Progenitor cell of endocrine pancreas (in vitro differentiated cells): ENCODE measurements at regions not wholly inside any gene's neighbourhood (a gene's known extent, or its start where the extent isn't known, plus 50 kb on each side); places are given as distances from the start of the nearest gene placed in this dataset.

Experiments
- DNase-seq: peaks from one replicate; pipeline ENCODE4 v3.0.0; 2021; ENCODE audit warnings: low spot score; ENCODE audit not compliant: unreplicated experiment
- H3K27ac Mint-ChIP-seq: 2 replicates; pipeline ENCODE4 v1.8.0; 2021; ENCODE audit warnings: mild to moderate bottlenecking, moderate library complexity, mixed read lengths
- H3K27me3 Mint-ChIP-seq: 2 replicates; pipeline ENCODE4 v1.8.0; 2021; ENCODE audit warnings: mixed read lengths
- H3K36me3 Mint-ChIP-seq: 2 replicates; pipeline ENCODE4 v1.8.0; 2022; ENCODE audit warnings: mixed read lengths; ENCODE audit not compliant: insufficient read depth
- H3K4me1 Mint-ChIP-seq: 2 replicates; pipeline ENCODE4 v1.8.0; 2021; ENCODE audit warnings: low read depth, mixed read lengths
- H3K4me3 Mint-ChIP-seq: 2 replicates; pipeline ENCODE4 v1.8.0; 2021; ENCODE audit warnings: low read depth, mild to moderate bottlenecking, moderate library complexity, mixed read lengths
- H3K9me3 Mint-ChIP-seq: 2 replicates; pipeline ENCODE4 v1.8.0; 2021; ENCODE audit warnings: low read depth, mixed read lengths
- TF ChIP-seq, protein P1 (sequence below): fragments of 200-600 bp; sonication (generic); IDR thresholded peaks from one replicate; pipeline ENCODE4 v1.5.0; 2021; ENCODE audit warnings: antibody characterized with exemption, mild to moderate bottlenecking; ENCODE audit not compliant: unreplicated experiment

DNA sequence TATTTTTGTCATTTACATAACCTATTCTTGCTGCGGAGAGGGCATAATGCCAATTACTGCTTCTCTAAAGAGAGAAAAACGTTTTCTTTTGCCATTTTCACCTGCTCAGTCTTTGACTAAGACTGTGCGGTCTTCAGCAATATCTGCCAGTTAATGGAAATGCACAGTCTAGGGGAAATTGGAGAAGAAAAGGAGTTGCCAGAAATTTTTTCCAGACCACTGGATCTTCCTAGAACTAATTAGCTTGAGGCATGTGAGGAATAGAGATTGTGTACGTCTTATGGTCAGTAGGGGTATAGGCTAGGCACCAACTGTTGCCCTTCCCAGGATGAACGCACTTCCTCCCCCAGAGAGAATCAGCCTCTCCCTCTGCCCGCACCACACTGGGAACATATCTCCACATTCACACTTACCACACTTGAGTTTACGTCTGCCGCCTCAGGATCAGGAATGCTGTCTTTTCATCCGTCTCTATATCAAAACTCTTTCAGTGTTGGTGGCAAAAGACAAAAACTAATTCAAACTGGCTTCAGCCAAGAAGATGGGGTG lies 67.9 kb upstream of the E2F3 start:
- DNase-seq: no peak
- H3K27me3 Mint-ChIP-seq: peaks cover 22% of the 10 kb centered on the region
- H3K36me3 Mint-ChIP-seq: no peaks in the 10 kb centered on the region
- H3K4me1 Mint-ChIP-seq: peaks cover 2% of the 10 kb centered on the region
- no peak overlapping the region for H3K4me3 Mint-ChIP-seq
- TF ChIP-seq, protein P1, sequence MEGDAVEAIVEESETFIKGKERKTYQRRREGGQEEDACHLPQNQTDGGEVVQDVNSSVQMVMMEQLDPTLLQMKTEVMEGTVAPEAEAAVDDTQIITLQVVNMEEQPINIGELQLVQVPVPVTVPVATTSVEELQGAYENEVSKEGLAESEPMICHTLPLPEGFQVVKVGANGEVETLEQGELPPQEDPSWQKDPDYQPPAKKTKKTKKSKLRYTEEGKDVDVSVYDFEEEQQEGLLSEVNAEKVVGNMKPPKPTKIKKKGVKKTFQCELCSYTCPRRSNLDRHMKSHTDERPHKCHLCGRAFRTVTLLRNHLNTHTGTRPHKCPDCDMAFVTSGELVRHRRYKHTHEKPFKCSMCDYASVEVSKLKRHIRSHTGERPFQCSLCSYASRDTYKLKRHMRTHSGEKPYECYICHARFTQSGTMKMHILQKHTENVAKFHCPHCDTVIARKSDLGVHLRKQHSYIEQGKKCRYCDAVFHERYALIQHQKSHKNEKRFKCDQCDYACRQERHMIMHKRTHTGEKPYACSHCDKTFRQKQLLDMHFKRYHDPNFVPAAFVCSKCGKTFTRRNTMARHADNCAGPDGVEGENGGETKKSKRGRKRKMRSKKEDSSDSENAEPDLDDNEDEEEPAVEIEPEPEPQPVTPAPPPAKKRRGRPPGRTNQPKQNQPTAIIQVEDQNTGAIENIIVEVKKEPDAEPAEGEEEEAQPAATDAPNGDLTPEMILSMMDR: no peak
- no peaks in the 10 kb centered on the region for H3K9me3 Mint-ChIP-seq
- no peak overlapping the region for H3K27ac Mint-ChIP-seq

DNA sequence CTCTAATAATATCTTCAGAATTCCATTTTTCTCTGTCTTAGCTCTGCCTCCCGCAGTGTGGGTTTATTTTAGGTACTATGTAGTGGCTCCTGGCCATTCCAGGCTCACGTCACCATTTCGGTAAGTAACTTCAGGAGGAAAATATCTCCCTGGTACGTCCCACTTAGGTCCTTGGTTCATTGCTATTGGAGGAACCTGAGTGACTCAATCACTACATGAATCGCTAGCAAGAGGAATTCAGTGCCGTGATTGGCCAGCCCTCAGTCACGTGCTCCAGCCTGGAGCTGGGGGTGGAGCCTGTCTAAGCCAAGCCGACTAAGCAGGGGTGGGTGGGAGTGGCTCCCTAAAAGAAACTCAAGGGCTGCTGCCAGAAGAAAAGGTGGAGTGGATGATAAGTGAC lies 67.3 kb upstream of the E2F3 start:
- Mint-ChIP-seq H3K36me3 (no peaks in the 10 kb centered on the region), H3K4me3 (no peak overlapping the region), H3K27ac (no peak overlapping the region), H3K4me1 (peaks cover 2% of the 10 kb centered on the region), H3K9me3 (no peaks in the 10 kb centered on the region), H3K27me3 (peaks cover 17% of the 10 kb centered on the region)
- DNase-seq: no peak
- TF ChIP-seq, protein P1: no peak

DNA sequence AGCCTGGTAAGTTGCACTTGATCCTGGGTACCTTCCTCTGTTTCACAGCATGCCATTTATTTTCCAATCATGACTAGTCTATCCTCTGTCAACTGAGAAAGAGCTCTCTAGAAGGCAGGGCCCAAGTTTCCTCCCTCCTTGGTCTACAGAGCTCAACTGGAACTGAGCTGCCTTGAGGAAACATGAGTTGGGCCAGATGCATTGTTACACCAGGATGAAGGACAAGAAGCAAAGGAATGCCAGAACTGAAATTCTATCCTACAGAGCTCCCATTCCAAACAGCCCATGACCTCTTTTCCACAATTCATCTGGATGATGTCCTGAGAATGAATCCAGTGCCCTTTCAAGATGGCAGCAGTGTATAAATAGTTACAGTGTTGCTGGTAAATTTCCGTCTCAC lies 66.7 kb upstream of the E2F3 start:
- Mint-ChIP-seq H3K4me3 (no peak overlapping the region), H3K27ac (no peak overlapping the region), H3K4me1 (peaks cover 2% of the 10 kb centered on the region), H3K36me3 (no peaks in the 10 kb centered on the region), H3K27me3 (peaks cover 11% of the 10 kb centered on the region), H3K9me3 (no peaks in the 10 kb centered on the region)
- TF ChIP-seq, protein P1: no peak
- no peak for DNase-seq

DNA sequence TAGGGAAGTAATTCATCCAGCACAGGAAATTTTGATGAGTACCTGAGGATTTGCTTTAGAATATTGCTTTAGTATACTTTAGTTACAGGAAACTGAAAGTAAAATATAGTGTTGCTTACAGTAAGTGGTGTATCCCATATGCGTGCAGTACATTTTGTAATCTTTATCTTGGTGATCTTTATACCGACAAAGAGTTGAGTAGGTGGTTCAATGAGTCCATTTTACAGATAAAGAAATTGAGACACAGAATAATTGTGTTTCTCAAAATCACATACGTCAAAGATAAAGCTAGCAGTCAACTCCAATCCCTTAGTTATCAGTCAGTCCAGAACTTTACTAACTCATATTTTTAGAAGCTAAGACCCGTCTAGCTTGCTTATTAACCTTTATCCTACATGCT lies 65.8 kb upstream of the E2F3 start:
- DNase-seq: no peak
- Mint-ChIP-seq H3K27me3 (peaks cover 10% of the 10 kb centered on the region), H3K27ac (no peak overlapping the region), H3K36me3 (no peaks in the 10 kb centered on the region), H3K4me1 (peaks cover 2% of the 10 kb centered on the region), H3K9me3 (no peaks in the 10 kb centered on the region), H3K4me3 (no peak overlapping the region)
- TF ChIP-seq, protein P1: no peak

DNA sequence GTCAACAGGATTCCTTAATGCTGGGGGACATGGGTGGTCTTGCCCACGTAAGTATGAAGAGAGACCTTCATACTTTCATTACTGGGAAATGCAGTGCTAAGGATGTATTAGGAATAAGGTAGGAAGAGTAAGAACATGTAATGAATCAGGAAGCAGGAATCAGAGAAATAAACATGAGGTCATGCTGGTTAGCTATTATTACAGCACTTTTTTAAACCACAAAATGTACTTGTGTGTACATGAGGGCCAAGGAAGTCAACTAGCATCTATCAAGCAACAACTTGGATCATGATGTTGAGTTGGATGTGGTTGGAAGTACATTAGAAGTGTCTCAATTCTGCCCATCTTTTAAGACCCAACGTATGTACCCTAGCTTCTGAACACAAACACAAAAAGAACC lies 63.5 kb upstream of the E2F3 start:
- Mint-ChIP-seq H3K27ac (no peak overlapping the region), H3K4me3 (no peak overlapping the region), H3K9me3 (no peaks in the 10 kb centered on the region), H3K27me3 (peaks cover 5% of the 10 kb centered on the region), H3K4me1 (peaks cover 2% of the 10 kb centered on the region), H3K36me3 (no peaks in the 10 kb centered on the region)
- TF ChIP-seq, protein P1: no peak
- DNase-seq: no peak
